ENCODE measurements at regions not wholly inside any gene's neighbourhood (a gene's known extent, or its start where the extent isn't known, plus 50 kb on each side); places are given as distances from the start of the nearest gene placed in this dataset.

- TF ChIP-seq, protein P1, sequence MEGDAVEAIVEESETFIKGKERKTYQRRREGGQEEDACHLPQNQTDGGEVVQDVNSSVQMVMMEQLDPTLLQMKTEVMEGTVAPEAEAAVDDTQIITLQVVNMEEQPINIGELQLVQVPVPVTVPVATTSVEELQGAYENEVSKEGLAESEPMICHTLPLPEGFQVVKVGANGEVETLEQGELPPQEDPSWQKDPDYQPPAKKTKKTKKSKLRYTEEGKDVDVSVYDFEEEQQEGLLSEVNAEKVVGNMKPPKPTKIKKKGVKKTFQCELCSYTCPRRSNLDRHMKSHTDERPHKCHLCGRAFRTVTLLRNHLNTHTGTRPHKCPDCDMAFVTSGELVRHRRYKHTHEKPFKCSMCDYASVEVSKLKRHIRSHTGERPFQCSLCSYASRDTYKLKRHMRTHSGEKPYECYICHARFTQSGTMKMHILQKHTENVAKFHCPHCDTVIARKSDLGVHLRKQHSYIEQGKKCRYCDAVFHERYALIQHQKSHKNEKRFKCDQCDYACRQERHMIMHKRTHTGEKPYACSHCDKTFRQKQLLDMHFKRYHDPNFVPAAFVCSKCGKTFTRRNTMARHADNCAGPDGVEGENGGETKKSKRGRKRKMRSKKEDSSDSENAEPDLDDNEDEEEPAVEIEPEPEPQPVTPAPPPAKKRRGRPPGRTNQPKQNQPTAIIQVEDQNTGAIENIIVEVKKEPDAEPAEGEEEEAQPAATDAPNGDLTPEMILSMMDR (IDR thresholded peaks at IDR 0.05; ENCODE audit: low read depth, low read length), result no peak
- no peak for DNase-seq (ENCODE audit: extremely low read depth, low read depth)
Observed at GRCh38 chr1:216807696-216808095, 84.5 kb upstream of the ESRRG start.

GRCh38 chr1:216805953-216806352 lies 82.7 kb upstream of the ESRRG start:
- TF ChIP-seq, protein P1 (IDR thresholded peaks at IDR 0.05; ENCODE audit: low read depth, low read length), result no peak
- no peak for DNase-seq (ENCODE audit: extremely low read depth, low read depth)

DNA sequence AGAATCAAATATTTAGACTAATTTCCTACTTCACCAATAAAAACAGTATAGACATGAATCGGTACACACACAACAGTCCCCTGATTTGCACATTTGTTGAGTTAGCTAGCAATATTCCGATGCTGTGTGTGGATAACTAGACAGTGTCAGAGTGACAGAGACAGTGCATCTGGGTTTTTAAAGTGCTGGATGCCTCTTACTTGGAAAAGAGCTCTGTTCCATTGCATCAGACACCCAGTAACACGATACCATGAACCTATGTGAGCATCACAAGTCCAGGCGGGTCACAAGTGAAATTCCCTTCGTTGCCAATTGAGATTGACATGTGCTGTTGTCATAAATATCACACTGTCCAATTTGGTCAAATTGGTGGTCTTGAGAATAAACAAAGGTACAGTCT lies 82.0 kb upstream of the ESRRG start:
- TF ChIP-seq, protein P1 (IDR thresholded peaks at IDR 0.05; ENCODE audit: low read depth, low read length), result no peak
- DNase-seq (ENCODE audit: extremely low read depth, low read depth), result no peak

DNA sequence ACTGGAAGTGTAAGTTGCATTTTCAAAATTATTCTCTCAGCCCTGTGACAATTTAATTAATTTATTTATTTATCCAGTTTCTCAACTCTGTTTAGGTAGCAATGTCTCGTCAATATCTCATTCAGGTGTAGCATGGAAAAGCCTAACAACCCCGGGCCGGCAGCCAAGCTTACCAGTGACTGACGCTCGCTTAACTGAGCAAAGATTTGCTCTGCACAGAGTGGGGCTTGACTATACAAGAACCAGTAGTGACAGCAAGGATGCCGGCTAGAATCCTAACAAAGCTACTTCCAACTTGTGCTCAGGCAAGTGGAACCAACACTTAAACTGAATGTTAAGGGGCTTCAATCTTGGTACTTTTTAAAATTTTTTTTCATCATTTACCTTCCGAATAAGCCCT lies 80.9 kb upstream of the ESRRG start:
- TF ChIP-seq, protein P1 (IDR thresholded peaks at IDR 0.05; ENCODE audit: low read depth, low read length), result no peak
- no peak for DNase-seq (ENCODE audit: extremely low read depth, low read depth)

DNA sequence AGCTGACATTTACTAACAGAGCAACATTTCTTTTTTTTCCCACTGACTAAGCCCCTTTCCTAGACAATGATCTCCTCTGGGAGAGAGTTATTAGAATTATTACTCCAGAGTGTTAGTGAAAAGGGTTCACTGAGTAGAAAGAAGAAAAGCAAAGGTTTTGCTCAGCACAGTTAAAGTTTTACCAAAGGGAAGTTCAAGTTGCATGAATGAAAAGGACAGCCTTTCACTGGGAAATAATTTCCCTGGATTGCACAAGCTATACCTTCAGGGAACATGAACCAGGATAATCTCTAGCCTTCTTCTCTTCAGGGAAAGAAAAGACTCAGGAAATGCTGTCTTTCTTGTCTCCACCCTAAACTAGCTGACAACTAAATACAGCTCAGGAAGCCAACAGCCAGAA lies 71.4 kb upstream of the ESRRG start:
- TF ChIP-seq, protein P1 (IDR thresholded peaks at IDR 0.05; ENCODE audit: low read depth, low read length), result no peak
- DNase-seq (ENCODE audit: extremely low read depth, low read depth), result no peak

DNA sequence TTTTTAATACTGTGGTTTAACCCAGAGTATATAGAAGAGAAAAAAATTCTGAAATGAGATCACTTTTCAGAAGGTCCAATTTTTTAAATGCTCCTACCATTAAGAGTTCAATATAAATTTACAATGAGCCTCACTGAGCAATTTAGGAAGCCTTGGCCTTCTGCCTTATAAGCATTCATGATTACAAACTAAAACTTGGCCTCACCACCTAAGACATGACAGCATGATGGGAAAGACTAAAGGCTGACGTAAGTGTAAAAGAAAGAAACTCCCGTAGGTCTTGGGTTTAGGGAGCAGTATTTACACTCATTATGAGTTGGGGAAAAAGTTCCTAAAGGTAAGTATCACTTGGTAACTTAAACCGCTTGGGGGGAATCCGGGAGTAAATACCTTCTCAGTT lies 70.7 kb upstream of the ESRRG start:
- TF ChIP-seq, protein P1 (IDR thresholded peaks at IDR 0.05; ENCODE audit: low read depth, low read length), result no peak
- no peak for DNase-seq (ENCODE audit: extremely low read depth, low read depth)

DNA sequence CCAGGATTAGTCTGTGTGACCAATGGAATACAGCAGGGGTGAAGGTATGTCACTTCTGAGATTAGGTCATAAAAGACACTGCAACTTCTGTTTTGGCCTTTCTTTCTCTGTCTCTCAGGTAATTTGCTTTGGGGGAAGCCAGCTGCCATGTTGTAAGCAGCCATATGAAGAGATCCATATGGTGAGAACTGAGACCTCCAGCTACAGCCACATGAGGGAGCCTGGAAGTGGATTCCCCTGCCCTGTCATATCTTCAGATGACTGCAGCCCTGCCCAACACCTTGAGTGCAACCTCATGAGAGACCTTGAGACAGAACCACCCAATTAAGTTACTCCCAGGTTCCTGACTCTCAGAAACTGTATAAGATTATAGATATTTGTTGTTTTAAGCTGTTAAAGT lies 70.1 kb upstream of the ESRRG start:
- TF ChIP-seq, protein P1 (IDR thresholded peaks at IDR 0.05; ENCODE audit: low read depth, low read length), result no peak
- DNase-seq (ENCODE audit: extremely low read depth, low read depth), result no peak
